Gastrocnemius medialis (tissue), 4 donors: ENCODE measurements at regions not wholly inside any gene's neighbourhood (a gene's known extent, or its start where the extent isn't known, plus 50 kb on each side); places are given as distances from the start of the nearest gene placed in this dataset.

Experiments used
- ATAC-seq, 2 donors: fragments of 150-250 bp; one replicate each; pipeline ENCODE4 v1.9.1; 2016
- DNase-seq, 2 donors: peaks; one replicate each; pipeline ENCODE4 v3.0.0-alpha.2; 2019
- H3K27ac ChIP-seq, 4 donors: fragments of 200-600 bp; sonication (generic); 1 replicate in 1 of 4; 2 replicates in 3 of 4; pipeline ENCODE4 v1.5.1; 2016 to 2018; ENCODE audit warnings: mild to moderate bottlenecking in 2 of 4, moderate library complexity in 1 of 4
- H3K27me3 ChIP-seq, 3 donors: fragments of 200-600 bp; sonication (generic) in 2 of 3; 1 replicate in 1 of 3; 2 replicates in 2 of 3; pipeline versions ENCODE4 v1.5.1 to v1.6.0; 2016 to 2019; ENCODE audit warnings: mild to moderate bottlenecking in 1 of 3, moderate library complexity in 1 of 3
- H3K36me3 ChIP-seq, 2 donors: fragments of 200-600 bp; sonication (generic) in 1 of 2; one replicate each; pipeline ENCODE4 v1.5.1; 2017 to 2018
- H3K4me1 ChIP-seq, 2 donors: fragments of 200-600 bp; sonication (generic) in 1 of 2; one replicate each; pipeline ENCODE4 v1.5.1; 2016 to 2017; ENCODE audit warnings: mild to moderate bottlenecking in 2 of 2
- H3K4me3 ChIP-seq, 4 donors: fragments of 200-600 bp; sonication (generic) in 3 of 4; 1 replicate in 1 of 4; 2 replicates in 3 of 4; pipeline ENCODE4 v1.5.1; 2016 to 2019; ENCODE audit warnings: mild to moderate bottlenecking in 2 of 4
- H3K9me3 ChIP-seq, 3 donors: fragments of 200-600 bp; sonication (generic) in 2 of 3; 1 replicate in 1 of 3; 2 replicates in 2 of 3; pipeline ENCODE4 v1.5.1; 2016 to 2019
- CTCF ChIP-seq, 5 experiments: fragments of 450-650 bp in 3 of 5; fragments of 200-600 bp in 2 of 5; sonication (generic) in 2 of 5; IDR thresholded peaks in 4 of 5; conservative IDR thresholded peaks in 1 of 5; 1 replicate in 4 of 5; 2 replicates in 1 of 5; pipeline ENCODE4 v1.5.1; 2016 to 2019; ENCODE audit warnings: antibody characterized with exemption in 5 of 5, mild to moderate bottlenecking in 3 of 5, moderate library complexity in 3 of 5
- POLR2A ChIP-seq, 2 donors: fragments of 450-650 bp; IDR thresholded peaks; one replicate each; pipeline ENCODE4 v1.6.1; 2017; ENCODE audit warnings: antibody characterized with exemption in 2 of 2, mild to moderate bottlenecking in 2 of 2, moderate library complexity in 2 of 2
- in situ Hi-C, 4 donors: fragments of 200-750 bp; cut with MboI; loops; one replicate each; pipeline versions ENCODE4 v1.15.0 to v1.8.0; 2017; ENCODE audit warnings: low sequenced_read_pairs in 4 of 4
- intact Hi-C: fragments of 100-400 bp; cut with DNase I; formaldehyde crosslinking; loops from one replicate; pipeline ENCODE4 v1.15.1; 2023; ENCODE audit warnings: low total_unique reads

DNA sequence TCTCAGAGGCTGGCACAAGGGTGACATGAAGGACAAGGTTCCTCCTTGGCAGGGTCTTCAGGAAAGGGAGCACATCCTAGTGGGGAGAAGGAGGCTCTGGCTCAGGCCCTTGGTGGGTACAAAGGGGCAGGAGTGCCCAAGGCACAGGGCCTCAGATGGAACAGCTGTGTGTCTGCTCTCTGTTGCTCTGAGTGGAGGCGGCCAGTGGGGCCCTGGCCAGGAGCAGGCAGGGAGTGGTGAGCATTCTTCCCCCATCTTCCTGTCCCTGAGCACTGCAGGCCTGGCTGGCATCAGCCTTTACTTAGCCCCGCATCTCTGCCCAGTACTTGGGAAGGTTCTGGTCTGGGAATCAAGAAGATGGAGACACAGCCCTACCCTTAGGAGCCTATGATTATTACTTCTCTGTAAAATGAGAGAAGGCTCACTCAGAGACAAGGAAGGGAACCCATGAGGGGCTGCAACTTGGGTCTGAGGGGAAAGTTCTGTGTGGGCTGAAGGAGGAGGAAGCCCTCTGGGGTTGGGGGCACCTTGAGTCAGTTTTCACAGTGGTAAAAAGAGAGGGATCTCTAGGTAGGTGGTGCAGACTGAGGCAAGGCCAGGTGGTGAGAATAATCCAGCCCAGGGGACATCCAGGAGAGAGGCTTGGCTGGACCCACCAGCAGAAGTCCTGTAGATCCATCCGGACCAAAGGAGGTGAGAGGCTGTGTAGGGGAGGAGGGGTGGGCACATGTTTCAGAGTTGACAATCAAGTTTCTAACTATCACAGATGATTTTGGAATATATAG lies 173.5 kb downstream of the TSHZ3 start:
- Histone ChIP-seq H3K4me3 (no peak overlapping the region), H3K27ac (no peak overlapping the region), H3K27me3 (no peaks in the 10 kb centered on the region), H3K4me1 (no peaks in the 10 kb centered on the region), H3K9me3 (no peaks in the 10 kb centered on the region), H3K36me3 (no peaks in the 10 kb centered on the region)
- in situ Hi-C loops = no loop called here
- ATAC-seq (no peak), DNase-seq (no peak)
- TF ChIP-seq CTCF (IDR thresholded peaks at IDR 0.05 in 4 of 5, conservative IDR thresholded peaks at IDR 0.05 in 1 of 5) (no peak), POLR2A (IDR thresholded peaks at IDR 0.05) (no peak)
- intact Hi-C loops = no loop called here

- H3K9me3 ChIP-seq = no peaks in the 10 kb centered on the region
- no peaks in the 10 kb centered on the region for H3K27me3 ChIP-seq
- DNase-seq (no peak), ATAC-seq (no peak)
- in situ Hi-C loops (no loop called here), intact Hi-C loops (no loop called here)
- no peaks in the 10 kb centered on the region for H3K4me1 ChIP-seq
- H3K27ac ChIP-seq = no peak overlapping the region
- H3K4me3 ChIP-seq = no peak overlapping the region
- no peak for TF ChIP-seq POLR2A (IDR thresholded peaks at IDR 0.05)
- no peak for TF ChIP-seq CTCF (IDR thresholded peaks at IDR 0.05 in 4 of 5, conservative IDR thresholded peaks at IDR 0.05 in 1 of 5)
- no peaks in the 10 kb centered on the region for H3K36me3 ChIP-seq
Observed at GRCh38 chr19:31174948-31175347, 174.3 kb downstream of the TSHZ3 start.

DNA sequence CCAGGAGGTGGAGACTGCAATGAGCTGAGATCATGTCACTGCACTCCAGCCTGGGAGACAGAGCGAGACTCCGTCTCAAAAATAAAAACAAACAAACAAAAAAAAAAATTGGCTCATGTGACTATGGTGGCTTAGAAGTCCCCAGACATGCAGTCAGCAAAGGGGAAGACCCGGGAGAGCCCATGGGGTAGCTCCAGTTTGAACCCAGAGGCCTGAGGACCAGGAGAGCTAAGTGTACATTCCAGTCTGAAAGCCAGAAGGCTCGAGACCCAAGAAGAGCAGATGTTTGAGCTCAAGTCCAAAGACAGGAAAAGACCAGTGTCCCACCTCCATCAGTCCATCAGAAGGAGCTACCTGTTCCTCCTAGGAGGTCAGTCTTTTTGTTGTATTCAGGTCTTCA lies 175.2 kb downstream of the TSHZ3 start:
- H3K9me3 ChIP-seq = no peaks in the 10 kb centered on the region
- H3K4me3 ChIP-seq = no peak overlapping the region
- intact Hi-C loops = no loop called here
- TF ChIP-seq CTCF (IDR thresholded peaks at IDR 0.05 in 4 of 5, conservative IDR thresholded peaks at IDR 0.05 in 1 of 5) = no peak
- no peak for TF ChIP-seq POLR2A (IDR thresholded peaks at IDR 0.05)
- H3K27ac ChIP-seq = no peak overlapping the region
- no peaks in the 10 kb centered on the region for H3K36me3 ChIP-seq
- no peaks in the 10 kb centered on the region for H3K4me1 ChIP-seq
- in situ Hi-C loops = no loop called here
- DNase-seq (no peak), ATAC-seq (no peak)
- H3K27me3 ChIP-seq = no peaks in the 10 kb centered on the region

DNA sequence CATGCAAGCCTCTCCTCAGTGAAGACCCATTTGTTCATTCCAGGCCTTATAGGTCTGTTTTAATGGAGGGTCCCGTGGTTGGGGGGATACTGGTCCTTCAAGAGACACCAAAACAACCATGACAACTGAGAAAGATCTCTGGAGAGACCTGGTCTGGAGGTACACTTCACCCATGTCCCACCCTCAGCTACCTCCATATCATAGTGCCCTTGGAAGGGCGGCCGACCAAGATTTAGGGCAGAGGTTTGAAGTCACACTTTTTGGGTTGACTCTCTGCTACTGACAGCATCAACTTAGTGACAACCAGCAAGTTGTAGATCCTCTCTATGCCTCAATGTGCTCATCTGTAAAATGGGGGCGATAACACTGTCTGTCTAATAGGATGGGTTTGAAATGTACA lies 177.3 kb downstream of the TSHZ3 start:
- intact Hi-C loops = no loop called here
- DNase-seq (no peak), ATAC-seq (no peak)
- in situ Hi-C loops = no loop called here
- no peaks in the 10 kb centered on the region for H3K36me3 ChIP-seq
- H3K27me3 ChIP-seq = no peaks in the 10 kb centered on the region
- no peak overlapping the region for H3K4me3 ChIP-seq
- TF ChIP-seq POLR2A (IDR thresholded peaks at IDR 0.05) = no peak
- no peaks in the 10 kb centered on the region for H3K4me1 ChIP-seq
- no peaks in the 10 kb centered on the region for H3K9me3 ChIP-seq
- H3K27ac ChIP-seq = no peak overlapping the region

GRCh38 chr19:31170046-31170445 lies 179.2 kb downstream of the TSHZ3 start:
- Histone ChIP-seq H3K27ac (no peak overlapping the region), H3K4me3 (no peak overlapping the region), H3K9me3 (no peaks in the 10 kb centered on the region), H3K27me3 (no peaks in the 10 kb centered on the region), H3K36me3 (no peaks in the 10 kb centered on the region), H3K4me1 (no peaks in the 10 kb centered on the region)
- intact Hi-C loops (no loop called here), in situ Hi-C loops (no loop called here)
- ATAC-seq = no peak
- TF ChIP-seq POLR2A (IDR thresholded peaks at IDR 0.05) (no peak), CTCF (IDR thresholded peaks at IDR 0.05 in 4 of 5, conservative IDR thresholded peaks at IDR 0.05 in 1 of 5) (no peak)
- DNase-seq = no peak
